HL-60 (cell line): ENCODE measurements at regions not wholly inside any gene's neighbourhood (a gene's known extent, or its start where the extent isn't known, plus 50 kb on each side); places are given as distances from the start of the nearest gene placed in this dataset.

Source experiments
- DNase-seq, 2 experiments: peaks; one replicate each; pipeline ENCODE4 v3.0.0-alpha.2; 2010 to 2020; ENCODE audit warnings: low read depth in 1 of 2, low spot score in 1 of 2
- H3K27ac ChIP-seq: fragments of 250-450 bp; sonication (Bioruptor Pico); replicated peaks from 2 replicates; pipeline ENCODE4 v1.5.1; 2020; ENCODE audit warnings: mild to moderate bottlenecking, moderate library complexity
- H3K27me3 ChIP-seq: fragments of 250-450 bp; sonication (Bioruptor Pico); 2 replicates; pipeline ENCODE4 v1.5.1; 2021; ENCODE audit warnings: mild to moderate bottlenecking, moderate library complexity; ENCODE audit not compliant: insufficient read depth, poor library complexity, severe bottlenecking
- H3K4me3 ChIP-seq: replicated peaks from 2 replicates; pipeline ENCODE4 v1.5.1; 2011; ENCODE audit warnings: mild to moderate bottlenecking, control low read depth, low read length; ENCODE audit not compliant: insufficient read depth
- CTCF ChIP-seq: IDR thresholded peaks from one replicate; pipeline ENCODE4 v1.5.1; 2011; ENCODE audit warnings: low read length, control low read depth, inconsistent platforms; ENCODE audit not compliant: insufficient read depth
- GABPA ChIP-seq: IDR thresholded peaks from 2 replicates; pipeline ENCODE4 v1.6.1; 2012; ENCODE audit warnings: low read depth
- POLR2AphosphoS5 ChIP-seq: IDR thresholded peaks from 2 replicates; pipeline ENCODE4 v1.6.1; 2012; ENCODE audit warnings: low read depth
- REST ChIP-seq: IDR thresholded peaks from 2 replicates; pipeline ENCODE4 v1.6.1; 2012; ENCODE audit warnings: low read depth; ENCODE audit not compliant: insufficient replicate concordance
- SPI1 ChIP-seq: IDR thresholded peaks from 2 replicates; pipeline ENCODE4 v1.6.1; 2012; ENCODE audit warnings: low read depth, mild to moderate bottlenecking, borderline replicate concordance

DNA sequence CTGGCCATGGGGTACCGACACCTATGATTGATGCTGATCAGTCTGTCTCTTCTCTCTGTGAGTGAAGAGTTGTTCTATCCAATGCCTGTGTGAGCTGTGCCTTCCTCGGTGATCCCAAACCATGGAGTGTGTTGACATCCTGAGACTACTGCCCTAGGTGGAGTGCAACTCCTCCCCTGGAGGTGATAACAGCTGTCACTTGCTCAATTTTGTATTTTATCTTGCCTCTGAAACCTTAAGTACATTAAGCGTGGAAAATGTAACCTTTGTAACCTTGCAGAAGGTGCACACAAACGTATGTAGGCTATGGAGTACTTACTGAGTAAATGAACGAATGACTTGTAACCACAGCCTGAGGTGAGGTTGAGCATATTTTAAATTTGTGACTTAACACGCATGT is 256.2 kb downstream of the FNDC1 start:
- no peaks in the 10 kb centered on the region for H3K27me3 ChIP-seq
- H3K4me3 ChIP-seq = no peak overlapping the region
- no peak overlapping the region for H3K27ac ChIP-seq
- TF ChIP-seq SPI1 (no peak), CTCF (no peak), POLR2AphosphoS5 (no peak), REST (no peak), GABPA (no peak)
- no peak for DNase-seq

GRCh38 chr6:159422041-159422984 is 253.1 kb downstream of the FNDC1 start:
- Histone ChIP-seq H3K27me3 (peaks cover 3% of the 10 kb centered on the region), H3K27ac (no peak overlapping the region), H3K4me3 (no peak overlapping the region)
- TF ChIP-seq SPI1 (no peak), POLR2AphosphoS5 (no peak), CTCF (no peak), REST (no peak), GABPA (no peak)
- DNase-seq = no peak

DNA sequence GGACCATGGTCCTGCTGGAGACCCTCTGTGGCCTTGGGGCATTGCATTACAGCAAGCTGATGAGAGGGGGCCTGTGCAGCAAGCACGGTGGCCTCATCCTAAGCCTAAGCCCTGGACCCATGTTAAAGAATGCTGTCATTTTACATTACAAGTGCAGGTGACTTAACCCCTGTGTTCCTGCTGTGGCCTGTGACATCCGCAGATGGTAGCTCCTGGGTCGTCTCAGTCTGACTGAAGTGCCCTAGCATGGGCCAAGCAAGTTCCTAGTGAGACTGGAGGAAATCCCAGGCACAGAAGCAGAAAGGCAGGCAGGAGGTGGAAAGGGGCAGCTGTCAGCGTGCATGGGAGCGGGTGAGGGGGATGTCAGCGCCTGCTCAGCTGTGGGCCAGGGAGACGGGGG is 252.4 kb downstream of the FNDC1 start:
- Histone ChIP-seq H3K4me3 (no peak overlapping the region), H3K27me3 (peaks cover 3% of the 10 kb centered on the region), H3K27ac (no peak overlapping the region)
- no peak for DNase-seq
- TF ChIP-seq POLR2AphosphoS5 (no peak), SPI1 (no peak), GABPA (no peak), CTCF (no peak), REST (no peak)
